ENCODE measurements at regions not wholly inside any gene's neighbourhood (a gene's known extent, or its start where the extent isn't known, plus 50 kb on each side); places are given as distances from the start of the nearest gene placed in this dataset.
"Not testable (repeated sequence)": the region's sequence is repeated elsewhere in the genome, so short reads cannot be mapped to it uniquely, and the experiment has no call there.

GRCh38 chr12:25337916-25338315 is 87.2 kb upstream of the KRAS start:
- DNase-seq (ENCODE audit: low spot score): no peak

GRCh38 chr12:25332143-25332542 is 81.4 kb upstream of the KRAS start:
- DNase-seq (ENCODE audit: low spot score): no peak

DNA sequence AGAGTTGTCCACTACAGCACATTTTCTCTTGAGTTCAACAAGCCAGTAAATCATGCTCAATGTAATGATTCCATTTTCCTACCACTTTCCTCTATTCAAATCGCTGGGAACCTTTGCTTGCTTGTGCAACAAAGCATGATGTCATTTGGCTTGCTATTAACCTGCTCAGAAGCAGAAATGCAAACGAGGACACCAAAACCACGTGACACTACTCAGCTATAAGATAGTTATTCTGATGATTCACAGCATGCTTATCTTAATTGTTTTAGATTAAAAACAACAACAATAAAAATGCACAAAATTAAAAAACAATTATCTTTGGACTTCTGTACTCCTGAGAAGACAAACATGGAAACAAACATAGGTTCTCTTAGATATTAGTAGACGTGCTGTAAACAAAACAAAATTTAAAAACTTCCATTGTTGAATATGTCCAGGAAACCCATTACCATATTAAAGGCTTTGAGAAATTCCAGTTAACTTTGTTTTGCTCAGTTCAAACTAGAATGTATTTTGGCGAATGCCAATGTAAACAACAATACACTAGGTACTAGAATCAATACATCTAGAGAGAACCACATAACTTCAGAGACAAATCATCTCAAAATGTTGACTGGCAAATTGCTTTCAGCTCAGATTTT is 77.5 kb upstream of the KRAS start:
- DNase-seq (ENCODE audit: low spot score): no peak

- DNase-seq (ENCODE audit: low spot score): no peak
These were observed 76.6 kb upstream of the KRAS start for GRCh38 chr12:25327321-25327720.

- DNase-seq (ENCODE audit: low spot score): no peak
These were observed 75.6 kb upstream of the KRAS start for GRCh38 chr12:25326326-25326725.

GRCh38 chr12:25324861-25325260 is 74.1 kb upstream of the KRAS start:
- DNase-seq (ENCODE audit: low spot score): no peak

- DNase-seq (ENCODE audit: low spot score): no peak
These were observed 72.9 kb upstream of the KRAS start for GRCh38 chr12:25323581-25323982.

DNA sequence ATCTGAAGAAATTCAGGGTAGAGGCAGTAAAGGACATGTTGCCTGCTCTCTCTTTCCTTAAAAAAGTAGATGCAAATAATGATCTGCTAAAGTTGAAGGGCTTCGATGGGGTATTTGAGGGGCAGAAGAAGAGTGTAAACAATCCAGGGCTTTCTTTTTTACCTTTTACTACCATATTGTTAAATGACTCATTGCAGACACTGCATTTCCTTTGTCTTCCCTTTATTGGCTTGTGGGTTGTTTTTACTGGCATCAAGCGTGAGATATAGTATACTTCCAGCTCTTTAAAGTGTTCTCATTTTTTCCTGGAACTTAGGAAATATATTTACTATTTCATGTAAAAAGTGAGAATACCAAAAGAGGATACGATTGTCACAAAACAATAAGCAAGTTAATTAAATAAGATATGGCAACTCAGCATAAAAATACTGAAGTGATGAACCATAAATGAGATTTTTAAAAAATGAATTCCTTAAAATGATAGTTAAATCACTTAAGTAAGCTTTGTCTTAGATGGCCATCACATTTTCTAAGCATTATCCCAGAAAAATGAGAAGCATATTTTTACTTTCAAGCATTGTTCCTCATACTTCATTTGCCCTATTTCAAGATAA is 72.3 kb upstream of the KRAS start:
- no peak for DNase-seq (ENCODE audit: low spot score)

DNA sequence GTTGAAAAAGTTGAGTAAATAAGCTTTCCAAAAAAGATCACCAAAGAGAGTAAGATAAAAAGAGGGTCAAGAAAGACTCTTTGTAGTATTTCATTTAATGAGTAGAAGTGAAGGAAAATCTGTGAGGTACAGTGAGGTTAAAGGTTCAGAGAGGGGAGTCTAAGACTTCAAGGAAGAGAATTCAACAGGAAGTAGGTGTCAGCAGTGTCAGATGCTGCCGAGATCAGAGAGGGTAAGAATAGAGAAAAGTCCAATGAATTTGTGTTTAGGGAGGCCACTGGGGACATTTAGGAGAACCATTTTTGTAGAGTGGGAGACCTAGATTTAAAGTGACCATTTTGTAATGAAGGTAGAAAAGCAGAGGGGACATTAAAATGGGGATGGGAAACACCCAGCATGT is 71.6 kb upstream of the KRAS start:
- no peak for DNase-seq (ENCODE audit: low spot score)

GRCh38 chr12:25321772-25322171 is 71.0 kb upstream of the KRAS start:
- DNase-seq (ENCODE audit: low spot score): no peak

DNA sequence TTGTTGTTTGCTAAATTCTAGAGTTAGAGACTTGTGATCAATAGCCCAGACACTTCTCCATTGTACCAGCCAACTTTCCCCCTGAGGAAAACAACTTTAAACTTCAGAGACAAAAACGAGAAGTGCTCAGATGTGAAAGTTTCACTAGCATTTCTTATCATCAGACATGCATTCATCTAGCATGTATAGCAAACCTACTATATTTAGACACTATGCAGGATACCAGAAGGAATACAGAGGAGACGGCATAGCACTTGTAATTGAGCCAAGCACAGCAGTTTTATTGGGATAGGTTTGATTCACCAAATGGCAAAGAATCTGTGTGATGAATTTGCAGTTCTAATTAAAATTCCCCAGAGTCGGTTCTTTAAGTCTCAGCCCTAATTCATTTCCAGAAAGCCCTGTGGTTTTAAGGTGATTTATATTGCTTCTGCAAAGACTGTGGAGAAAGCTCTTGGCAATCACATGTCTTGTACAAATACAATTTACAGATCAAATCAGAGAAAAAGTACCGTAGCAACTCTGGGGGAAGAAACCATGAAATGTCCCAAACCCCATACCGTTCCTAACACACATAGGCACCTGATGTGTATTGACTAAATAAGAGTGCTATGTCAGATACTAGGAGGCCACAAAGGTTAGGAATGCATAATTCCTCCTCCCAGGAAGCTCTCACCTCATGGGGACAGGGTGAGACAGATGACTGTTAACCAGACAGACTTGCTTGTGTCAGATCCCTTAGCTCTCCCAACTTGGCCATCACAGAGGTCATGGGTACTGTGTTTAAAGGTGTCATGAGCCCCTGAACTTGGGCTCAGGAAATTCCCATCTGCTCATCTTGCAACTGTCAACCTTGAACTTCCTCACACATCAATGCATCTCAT is 69.6 kb upstream of the KRAS start:
- no peak for DNase-seq (ENCODE audit: low spot score)

- no peak for DNase-seq (ENCODE audit: low spot score)
These were observed 68.7 kb upstream of the KRAS start for GRCh38 chr12:25319233-25319984.

- DNase-seq (ENCODE audit: low spot score): no peak
These were observed 66.8 kb upstream of the KRAS start for GRCh38 chr12:25317553-25317952.

GRCh38 chr12:25315388-25315787 is 64.7 kb upstream of the KRAS start:
- no peak for DNase-seq (ENCODE audit: low spot score)

GRCh38 chr12:25313266-25313990 is 62.7 kb upstream of the KRAS start:
- not testable (repeated sequence) for DNase-seq (ENCODE audit: low spot score)

- DNase-seq (ENCODE audit: low spot score): no peak
These were observed 60.8 kb upstream of the KRAS start for GRCh38 chr12:25311506-25311905.

DNA sequence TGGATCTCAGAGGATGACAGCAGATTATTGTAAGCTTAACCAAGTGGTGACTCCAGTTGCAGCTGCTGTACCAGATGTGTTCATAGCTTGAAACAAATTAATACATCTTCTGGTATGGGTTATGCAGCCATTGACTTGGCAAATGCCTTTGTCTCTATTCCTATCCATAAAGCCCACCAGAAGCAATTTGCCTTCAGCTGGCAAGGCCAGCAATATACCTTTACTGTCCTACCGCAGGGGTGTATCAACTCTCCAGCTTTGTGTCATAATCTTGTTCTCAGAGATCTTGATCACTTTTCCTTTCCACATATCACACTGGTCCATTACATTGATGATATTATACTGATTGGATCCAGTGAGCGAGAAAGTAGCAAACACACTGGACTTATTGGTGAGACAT is 59.3 kb upstream of the KRAS start:
- not testable (repeated sequence) for DNase-seq (ENCODE audit: low spot score)

DNA sequence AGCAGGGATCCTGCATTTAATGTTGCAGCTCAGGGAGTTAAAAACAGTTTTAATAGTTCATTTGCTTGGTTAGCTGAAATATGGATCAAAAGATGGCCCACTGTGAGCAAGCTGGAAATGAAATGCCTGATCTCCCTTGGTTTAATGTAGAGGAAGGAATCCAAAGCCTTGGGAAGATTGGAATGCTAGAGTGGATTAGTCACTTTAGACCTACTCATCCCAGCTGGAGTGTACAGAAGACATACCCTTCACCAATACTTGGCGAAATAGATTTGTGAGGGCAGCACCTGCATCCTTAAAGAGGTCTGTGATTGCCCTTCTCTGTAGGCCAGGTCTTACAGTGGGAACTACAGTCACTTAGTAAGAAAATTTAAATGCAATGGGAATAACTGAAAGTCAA is 58.0 kb upstream of the KRAS start:
- no peak for DNase-seq (ENCODE audit: low spot score)

DNA sequence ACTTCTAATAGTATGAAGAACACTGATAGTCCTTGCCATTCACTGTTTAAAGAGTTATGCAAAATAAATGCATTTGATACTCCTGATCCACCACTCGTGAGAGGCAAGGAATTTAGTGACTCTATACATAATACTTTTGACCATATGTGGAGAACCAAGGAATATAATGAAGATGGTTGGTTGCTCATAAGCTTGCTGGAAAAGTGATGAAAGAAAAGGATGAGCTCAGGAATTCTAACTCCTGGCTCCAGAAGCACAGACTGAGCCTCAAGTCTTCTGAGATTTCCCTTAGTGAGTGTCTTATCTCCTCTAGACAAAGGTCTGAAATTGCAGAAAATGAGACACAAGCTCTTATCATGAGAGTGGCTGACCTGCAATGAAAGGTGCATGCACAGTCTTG is 57.1 kb upstream of the KRAS start:
- DNase-seq (ENCODE audit: low spot score): no peak

DNA sequence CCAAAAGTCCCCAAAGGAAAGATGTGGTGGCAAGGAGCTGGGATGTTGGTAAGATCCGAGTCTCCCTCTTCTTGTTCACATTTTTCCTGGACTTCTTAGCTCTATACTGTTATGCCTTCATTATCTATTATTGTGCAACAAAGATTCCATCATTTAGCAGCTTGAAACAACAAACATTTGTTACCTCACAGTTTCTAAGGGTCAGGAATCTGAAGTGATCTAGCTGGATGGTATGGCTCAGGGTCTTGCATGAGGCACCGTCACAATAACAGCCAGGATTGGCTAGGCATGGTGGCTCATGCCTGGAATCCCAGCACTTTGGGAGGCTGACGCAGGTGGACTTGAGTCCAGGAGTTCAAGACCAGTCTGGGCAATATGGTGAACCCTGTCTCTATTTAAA is 51.1 kb upstream of the KRAS start:
- no peak for DNase-seq (ENCODE audit: low spot score)
